ENCODE measurements at regions not wholly inside any gene's neighbourhood (a gene's known extent, or its start where the extent isn't known, plus 50 kb on each side); places are given as distances from the start of the nearest gene placed in this dataset.

DNA sequence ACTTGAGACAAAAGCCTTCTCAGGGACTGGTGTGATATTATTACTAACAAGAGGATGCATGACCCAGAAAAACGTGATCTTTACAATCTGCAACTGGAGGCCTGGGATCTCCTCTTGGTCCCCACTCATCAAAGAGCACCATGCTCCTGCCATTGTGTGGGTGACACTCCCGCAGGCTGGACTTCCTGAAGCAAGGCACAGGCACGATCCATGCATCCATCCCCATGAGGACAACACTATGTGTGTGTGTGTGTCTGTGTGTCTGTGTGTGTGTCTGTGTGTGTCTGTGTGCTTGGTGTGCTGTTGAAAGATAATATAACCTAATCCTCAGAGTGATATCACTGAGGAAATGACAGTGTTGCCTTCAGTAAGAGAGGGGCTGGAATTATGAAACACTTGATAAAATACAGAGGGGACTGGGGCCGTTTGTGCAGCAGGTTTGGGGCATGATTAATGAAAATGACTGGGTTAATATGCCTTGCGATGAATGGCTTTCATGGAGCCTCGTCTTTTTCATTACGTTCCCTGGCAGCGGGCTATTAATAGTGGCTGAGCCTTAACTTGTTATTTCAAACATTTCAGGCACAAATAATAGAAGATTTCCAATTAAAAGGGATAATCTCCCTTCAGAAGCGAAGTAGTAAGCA is 180.8 kb upstream of the TCERG1L start:
- no peak for DNase-seq

DNA sequence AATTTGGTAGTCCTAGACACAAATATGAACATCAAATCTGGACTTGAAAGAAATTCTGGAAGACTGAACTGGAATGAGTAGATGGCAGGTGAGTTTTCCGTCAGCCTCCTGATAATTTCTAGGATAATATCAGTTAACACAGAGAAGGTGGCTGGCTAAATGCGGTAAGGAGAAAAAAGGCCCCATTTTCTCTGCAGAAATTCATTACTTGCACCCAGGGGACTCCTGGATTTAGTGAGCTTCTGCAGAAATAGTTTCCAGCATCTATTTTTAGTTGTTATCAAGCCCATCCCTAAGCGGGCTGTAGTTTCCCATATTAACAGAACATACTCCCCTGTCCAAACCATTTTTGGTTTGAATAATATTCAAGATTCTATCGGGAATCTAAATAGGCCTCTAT is 181.9 kb upstream of the TCERG1L start:
- DNase-seq = no peak

DNA sequence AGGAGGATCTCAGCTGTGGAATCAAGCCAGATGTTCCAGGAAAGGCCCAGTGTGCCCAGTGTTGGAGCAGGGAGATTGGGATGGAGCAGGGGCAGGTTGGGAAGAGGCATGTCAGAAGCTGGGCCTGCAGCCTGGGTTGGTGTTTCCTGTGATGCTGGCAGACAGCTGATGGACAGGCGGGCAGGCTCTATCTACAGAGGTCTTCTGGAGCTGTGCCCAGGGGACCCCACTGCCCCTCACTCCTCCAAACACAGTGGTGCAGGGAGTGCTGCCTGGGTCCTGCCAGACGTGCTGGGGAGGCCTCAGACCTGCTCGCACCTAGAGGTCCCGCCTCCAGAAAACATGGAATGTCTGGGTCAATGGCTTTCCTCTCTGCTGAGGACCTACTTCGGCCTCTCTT is 182.9 kb upstream of the TCERG1L start:
- DNase-seq = no peak

DNA sequence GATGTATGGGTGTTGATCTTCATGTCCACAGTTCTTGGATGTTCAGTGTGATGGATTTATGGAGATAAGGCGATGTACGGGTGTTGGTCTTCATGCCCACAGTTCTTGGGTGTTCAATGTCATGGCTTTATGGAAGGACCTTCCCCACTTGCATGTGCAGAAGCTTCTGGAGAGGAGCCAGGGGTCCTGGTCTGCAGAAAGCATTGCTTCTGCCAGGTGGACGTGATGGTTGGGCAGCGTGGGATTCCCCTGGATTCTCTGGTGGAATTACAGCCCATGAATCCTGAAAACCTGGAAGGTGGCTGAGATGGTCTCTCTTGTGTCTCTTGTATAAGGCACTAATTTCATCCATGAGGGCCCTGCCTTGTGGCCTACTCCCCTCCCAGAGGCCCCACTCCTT is 183.7 kb upstream of the TCERG1L start:
- no peak for DNase-seq

DNA sequence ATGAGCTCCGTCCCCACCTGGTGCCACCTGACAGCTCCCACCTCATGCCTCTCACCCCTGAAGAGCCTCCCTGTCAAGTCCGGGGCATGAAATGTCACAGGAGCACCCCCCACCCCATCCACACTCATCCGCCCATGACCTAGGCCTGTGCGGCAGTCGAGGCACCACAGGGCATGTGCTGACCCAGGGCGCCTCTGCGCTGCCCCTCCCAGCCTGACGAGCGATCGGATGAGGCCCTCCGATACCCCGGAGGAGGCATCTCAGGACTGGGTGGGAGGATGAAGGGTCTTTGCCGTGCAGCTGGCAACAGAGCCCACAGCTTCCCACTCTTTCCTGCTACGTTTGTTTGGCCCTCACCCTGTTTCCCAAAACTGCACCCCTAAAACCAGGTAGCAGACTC is 184.4 kb upstream of the TCERG1L start:
- no peak for DNase-seq

DNA sequence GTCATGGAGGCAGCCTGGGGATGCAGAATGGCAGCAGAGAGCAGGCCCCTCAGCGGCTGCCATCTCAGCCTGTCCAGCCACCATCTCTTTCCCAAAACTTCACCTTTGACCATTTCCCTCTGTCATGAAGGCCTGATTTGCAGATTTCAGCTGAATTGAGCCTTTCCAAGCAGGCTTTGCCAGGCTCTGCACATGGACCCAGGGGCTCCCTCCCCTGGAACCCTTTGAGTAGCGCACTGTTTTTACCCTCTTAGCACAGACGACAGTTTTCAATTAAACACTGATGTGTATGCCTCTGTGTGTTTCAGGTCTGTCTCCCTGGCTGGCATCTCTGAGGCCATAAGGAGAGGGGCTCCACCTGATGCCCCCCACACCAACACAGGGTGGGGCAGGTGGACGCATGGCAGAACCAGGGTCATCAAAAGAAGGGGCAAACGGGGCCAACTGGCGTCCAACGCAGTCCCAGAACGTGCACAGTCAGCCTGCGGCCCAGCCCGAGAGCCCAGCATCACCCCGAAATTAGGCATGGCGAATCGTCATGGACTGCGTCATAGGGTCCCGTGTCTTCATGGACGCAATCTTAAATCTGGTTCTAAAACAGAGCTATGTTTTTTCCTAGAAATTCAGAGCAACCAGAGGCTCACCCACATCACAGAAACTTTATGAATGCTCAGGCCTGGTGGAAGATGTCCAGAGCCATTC is 185.0 kb upstream of the TCERG1L start:
- DNase-seq = no peak

DNA sequence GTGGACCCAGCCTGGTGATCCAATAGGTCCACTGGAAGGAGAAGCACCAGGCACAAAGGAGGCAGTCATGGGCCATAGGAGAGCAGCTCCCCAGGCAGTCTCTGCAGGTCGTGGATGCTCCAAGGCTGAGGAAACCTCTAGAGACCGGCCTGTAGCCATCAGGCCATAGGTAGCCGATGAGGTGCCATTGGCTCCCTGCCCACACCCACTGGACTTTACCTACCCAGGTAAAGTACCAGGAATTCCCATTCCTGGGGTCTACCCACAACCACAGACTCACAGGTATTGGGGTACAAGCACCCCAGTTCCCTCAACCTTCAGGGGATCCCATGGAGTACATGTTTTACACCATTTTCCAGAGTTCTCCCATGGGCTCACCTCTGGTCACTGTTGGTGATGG is 188.0 kb upstream of the TCERG1L start:
- DNase-seq = no peak

DNA sequence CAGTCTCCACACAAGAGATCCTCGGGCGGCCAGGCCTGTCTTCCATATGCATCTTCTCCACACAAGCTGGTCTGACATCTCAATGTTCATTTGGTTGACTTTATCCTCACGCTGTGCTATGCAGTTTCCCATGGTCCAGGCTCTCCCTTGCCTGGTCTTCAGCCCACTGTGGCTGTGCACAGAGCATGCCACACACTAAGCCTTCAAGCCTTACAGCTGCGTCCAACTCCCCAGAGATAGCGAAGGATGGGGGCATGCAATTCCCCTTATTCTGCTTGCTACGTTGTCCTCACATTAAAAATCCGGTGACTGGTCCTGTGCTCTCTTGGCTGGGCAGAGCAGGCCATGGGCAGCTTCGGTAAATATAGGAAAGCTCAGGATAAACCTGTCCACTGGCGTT is 188.7 kb upstream of the TCERG1L start:
- DNase-seq = no peak

DNA sequence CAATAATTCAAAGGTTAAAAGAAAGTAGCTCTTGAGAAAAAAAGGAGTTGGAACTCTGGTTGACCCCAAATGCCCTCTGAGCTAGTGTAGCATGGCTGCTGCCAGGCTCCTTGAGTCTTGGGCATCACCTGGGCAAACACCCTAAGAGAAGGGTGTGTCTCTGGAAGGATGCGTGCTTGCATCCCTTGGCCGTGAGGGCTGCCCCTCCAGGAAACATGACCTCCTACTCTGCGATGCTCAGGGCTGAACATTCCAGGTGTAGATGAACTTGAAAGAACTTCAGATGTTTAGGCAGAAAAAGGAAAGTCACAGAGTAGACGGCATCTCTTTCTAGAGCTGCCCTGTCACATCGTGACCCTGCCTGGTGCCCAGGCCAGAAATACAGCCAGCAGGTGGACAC is 189.4 kb upstream of the TCERG1L start:
- no peak for DNase-seq

DNA sequence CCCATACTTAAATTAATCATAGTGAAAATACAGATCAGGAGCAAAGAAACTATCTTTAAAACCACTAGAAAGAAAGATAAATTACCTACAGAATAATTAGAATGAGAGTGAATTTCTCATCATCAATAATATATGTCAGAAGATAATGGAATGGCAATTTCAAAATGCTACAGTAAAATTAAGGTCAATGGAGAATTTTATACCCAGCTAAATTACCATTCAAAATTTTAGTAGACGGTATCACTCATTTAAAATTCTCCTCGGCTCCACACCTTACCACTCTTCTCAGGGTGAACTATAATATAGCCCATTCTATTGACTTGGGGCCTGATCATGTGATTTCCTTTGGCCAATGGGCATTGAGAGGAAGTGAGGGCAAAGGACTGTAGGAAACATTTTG is 192.5 kb upstream of the TCERG1L start:
- DNase-seq = no peak

DNA sequence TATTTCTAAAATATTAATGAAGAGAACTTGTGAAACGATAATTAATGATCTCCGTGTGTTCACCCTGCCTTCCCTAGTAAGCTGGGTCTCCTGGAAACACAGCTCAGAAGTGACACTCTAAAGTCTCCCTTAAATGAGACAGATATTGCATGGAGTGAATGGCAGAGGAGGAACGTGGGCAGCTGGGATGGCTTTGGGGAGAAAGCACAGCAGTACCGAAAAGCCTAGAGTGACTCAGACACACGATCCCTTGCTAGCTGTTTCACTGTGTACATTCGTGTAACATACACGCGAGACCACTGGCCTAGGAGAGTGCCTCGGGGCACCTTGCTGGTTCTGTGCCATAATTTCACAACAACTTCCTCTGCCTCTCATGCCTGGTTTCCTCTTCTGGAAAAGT is 199.9 kb upstream of the TCERG1L start:
- DNase-seq = no peak

DNA sequence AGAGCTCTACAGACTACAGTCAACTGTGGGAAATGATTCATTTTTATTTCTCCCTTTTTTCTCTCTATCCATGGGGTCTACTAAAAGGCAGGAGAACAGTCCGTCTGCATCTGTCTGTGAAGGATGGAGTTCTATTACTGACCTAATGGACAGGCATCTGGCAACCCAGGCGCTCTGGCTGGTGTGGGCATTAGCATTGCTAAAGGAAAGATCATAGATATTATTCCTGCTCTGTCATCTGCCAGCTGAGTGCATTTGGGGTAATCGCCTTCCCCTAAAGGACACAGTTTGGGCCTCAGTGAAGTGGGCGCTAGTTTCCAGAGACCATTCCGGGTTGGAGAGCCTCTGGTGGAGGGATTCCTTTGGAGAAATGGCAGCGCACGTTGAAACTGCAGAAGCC is 201.3 kb upstream of the TCERG1L start:
- no peak for DNase-seq

DNA sequence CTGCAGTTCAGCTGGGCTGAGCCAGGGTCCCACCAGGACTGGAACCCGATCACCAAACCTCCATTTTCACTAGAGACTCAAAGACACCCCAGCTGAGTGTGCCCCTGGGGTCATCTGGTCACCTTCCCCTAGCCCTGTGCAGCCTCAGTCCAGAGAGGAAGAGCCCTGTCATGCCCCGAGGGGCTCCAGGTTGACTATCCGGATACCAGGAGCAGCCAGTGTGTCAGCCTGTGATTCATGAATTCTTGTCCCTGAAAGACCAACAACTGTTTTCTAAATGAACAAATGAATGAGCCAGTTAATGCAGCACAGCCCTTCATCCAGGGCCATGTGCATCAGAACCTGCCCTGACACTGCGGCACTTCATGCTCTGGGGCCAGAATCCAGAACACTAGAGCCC is 201.9 kb upstream of the TCERG1L start:
- DNase-seq = no peak

DNA sequence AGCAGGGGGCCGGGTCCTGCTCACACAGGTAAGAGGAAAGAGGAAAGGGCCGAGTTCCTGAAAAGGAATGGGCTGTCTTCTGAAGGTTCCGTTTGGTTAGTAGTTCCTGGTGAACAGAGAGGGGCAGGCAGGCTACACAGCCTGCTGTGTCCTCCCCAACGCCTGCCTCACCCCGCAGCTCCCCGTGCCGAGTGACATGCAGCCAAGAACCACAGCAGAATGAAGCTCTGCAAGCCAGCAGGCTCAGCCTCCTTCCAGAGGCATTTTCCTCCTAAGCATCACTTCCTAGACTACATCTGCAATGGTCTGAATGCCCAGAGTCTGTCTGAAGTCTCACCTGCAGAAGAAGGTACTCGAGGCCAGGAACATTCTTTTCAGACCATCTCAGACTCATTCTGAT is 202.4 kb upstream of the TCERG1L start:
- no peak for DNase-seq

DNA sequence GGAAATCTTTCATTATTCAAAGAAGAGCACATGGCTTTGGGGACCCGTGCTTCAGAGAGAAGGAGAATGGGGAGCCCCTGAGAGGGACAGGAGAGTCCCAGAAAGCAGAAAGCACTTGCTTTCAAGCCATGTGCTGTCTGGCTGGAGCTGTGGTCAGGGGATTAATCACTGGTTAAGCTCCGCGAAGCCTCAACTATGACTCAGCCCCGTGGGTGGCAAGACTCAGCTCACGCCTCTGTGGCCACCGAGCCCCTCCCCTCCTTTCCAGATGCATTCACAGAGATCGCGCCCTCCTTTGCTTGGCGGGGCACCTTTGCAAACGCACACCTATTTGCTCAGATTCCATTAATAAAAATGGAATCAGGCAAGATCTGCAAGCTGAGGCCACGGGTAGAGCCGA is 202.9 kb upstream of the TCERG1L start:
- DNase-seq = peak; percentile 3 to 6

DNA sequence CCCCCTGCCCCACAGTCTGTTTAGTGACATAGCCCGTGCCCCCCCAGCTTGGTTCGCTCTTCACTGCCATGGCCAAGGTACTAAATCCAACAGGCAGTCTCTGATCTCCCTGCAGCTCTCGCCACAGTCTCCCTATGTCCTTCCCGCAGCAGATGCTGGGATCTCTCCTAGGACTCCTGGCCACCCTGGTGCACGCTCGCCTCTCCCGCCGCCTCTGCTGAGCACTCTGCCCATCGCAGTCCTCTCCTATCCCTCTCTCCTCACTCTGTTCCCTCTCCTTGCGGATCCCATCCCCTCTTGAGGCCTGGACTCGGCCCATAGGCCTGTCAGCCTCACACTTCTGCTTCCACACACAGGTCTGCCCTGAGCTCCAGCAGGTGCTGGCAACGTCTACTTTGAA is 204.8 kb upstream of the TCERG1L start:
- DNase-seq = no peak

DNA sequence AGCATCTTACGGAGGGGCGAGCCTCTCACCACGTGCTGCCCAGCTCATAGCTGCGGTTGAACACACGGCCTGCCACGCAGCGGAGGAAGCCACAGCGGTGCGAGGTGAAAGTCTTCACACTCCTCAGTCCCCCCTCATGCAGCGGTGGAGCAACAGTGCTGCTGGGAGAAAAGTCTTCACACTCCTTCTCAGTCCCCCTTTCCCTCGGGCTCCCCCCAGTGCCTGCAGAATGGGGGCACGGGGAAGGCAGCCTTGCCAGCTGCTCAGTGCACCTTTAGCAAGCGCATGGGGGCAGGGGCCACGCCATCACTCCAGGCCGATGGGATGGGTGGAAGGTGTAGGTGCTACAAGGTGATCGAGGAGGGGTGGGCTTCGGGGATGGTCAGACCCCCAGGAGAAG is 206.3 kb upstream of the TCERG1L start:
- no peak for DNase-seq

DNA sequence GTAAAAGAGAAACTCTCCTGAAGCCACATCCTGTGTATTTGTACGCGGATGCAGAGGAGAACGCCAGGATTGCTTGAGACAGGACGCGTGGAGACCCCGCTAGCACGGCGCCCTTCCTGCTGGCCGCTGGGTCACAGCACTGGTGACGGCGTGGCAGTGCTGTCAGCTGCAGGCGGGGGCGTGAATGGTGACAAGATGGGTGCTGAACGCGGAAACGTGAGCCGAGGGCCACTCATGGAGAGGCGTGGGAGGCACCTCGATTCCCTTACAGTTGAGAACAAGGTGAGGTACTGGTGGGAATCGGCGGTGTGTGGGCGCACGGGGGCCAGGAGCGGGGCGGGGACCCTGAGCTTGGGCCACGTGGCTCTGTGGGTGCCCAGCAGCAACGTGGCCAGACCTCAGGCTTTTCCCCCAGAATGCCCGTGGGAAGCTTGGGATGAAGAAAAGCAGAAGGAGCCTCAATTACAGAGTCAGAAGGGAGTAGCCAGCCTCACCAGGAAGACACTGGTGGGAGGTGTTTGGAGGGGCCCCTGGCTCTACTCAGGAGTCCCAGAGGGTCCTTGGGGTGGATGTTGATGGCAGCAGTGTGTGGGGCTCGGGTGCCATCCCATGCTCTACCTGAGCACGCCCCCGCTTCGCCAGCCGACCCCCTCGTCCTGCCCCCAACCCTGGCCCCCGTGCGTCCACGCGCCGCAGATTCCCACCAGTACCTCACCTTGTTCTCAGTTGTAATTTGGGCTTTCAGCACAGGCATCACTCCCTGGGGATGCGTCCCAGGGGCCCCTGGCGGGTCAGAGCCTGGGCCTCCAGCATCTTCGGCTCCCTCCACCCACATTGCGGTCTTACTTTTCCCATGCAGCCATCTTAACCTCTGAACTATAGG is 208.4 kb upstream of the TCERG1L start:
- DNase-seq = no peak

DNA sequence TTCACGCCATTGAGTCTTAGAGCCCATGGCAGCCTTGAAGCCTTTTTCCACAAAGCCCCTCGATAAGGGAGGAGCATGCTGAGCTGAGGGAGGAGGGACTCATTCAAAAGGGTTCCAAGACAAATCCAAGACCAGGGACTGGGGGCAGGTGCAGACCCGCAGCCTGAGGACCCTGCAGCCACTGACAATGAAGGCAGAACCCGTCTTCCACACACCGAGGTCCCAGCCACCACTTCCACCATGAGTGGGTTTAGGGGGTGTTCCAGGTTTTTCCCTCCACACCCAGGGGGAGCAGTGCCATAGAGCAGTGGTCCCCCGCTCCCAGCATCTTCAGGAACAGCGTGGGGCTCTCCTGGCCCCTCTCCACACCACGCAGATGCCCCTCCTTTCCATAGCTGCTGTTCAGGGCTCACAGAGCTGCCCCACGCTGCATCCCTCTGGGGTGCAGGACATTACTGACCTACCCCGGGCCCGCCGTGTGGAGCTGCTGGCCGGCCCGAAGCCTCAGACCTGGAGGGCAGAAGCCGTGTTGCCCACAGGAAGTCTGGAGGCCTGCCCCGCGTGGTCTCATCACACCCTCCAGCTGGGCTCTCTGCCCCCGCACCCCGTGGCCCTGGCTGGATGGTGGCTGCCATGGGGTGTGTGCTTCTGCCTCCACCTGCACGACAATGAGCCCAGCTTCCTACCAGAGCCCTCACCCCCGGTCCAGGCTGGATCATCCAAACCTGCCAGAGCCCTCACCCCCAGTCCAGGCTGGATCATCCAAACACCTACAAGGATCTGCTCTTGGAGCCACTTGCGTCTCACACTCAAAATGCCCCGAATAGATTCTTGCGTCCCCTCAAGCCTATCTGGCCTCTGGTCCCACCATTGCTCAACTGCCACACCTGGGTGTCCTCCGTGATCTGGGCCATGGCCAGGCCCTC is 220.0 kb upstream of the TCERG1L start:
- no peak for DNase-seq

DNA sequence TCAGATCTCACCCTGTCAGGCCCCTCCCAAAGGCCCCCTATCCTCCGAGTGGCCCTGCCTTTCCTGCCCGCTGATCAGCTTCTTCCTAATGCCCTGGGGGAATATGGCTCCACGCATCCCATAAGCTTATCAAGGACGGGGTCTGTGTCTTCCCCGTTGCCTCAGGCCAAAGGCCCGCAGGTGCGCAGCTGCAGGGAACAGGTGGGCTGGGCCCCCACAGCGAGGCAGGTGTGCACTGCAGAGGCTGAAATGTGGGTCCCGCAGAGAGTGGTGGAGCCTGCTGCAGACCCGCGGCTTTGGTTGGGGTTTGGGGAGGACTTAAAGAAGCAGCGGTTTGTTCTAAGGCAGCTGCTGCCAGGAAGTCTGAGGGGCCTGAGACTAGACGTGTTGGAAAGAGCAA is 220.8 kb upstream of the TCERG1L start:
- DNase-seq = no peak

DNA sequence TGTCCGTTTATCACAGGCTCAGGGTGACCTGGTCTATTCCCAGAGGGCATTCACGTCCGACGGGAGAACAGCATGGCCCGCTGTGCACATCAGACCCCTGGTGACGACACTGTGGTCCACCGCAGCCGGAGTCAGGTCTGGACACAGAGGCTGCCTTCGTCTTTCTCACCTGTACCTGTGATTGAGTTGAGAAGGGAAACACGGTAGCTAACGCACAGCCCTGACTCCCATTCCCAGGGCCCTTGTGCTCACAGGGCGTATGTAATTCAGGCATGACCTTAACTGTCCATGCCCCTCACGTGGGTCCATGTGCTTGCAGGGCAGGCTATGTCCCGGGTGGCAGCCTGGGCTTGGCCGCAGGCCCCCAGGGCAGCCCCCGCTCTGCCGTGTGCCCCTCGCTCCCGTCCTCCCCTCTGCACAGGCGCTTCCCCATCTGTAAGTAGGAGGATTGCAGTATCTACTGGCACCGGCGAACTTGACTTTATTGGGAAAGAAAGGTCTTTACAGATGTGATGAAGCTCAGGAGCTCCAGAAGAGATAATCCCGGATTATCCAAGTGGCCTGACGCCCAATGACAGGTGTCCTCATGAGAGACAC is 221.3 kb upstream of the TCERG1L start:
- DNase-seq = no peak

DNA sequence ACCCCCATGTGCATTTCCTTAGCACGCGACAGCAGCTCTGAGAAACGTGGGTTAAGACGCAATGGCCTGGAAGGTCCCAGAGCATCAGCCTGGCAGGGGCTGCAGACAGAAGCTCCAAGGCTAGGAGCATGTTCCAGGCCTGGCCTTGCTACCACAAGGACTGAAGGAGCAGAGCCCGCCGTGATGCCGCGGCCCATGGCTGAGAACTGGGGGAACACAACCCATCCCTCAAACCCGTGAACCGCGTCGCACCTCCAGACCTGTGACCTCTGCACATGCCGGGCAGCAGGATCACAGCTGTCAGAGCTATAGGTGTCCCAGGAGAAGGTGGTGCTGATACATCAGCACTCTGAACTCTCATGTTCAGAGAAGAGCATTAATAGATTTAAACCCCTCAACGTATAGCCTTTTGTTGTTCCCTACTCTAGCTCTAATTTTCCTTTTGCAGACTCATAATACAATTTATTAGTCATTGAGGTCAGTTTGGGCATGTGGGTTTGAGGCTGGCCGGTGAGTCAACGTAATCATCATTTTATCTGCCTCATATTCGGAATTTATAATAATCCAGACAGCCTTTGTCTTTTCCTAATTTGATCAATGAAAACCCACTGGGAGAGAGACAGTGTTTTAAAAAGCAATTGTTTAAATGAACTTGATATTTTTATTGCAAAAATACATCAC is 222.5 kb upstream of the TCERG1L start:
- no peak for DNase-seq
